Stimulated activated CD8-positive, alpha-beta memory T cell treated with anti-CD3 and anti-CD28 coated beads, Interleukin-12 subunit alpha, Interleukin-12 subunit beta, amount 100 ng/mL, for 24 hours (primary cell): ENCODE measurements at regions not wholly inside any gene's neighbourhood (a gene's known extent, or its start where the extent isn't known, plus 50 kb on each side); places are given as distances from the start of the nearest gene placed in this dataset.

Source experiments
- DNase-seq: peaks from one replicate; pipeline ENCODE4 v3.0.0-alpha.2; 2020; ENCODE audit errors: extremely low read depth

DNA sequence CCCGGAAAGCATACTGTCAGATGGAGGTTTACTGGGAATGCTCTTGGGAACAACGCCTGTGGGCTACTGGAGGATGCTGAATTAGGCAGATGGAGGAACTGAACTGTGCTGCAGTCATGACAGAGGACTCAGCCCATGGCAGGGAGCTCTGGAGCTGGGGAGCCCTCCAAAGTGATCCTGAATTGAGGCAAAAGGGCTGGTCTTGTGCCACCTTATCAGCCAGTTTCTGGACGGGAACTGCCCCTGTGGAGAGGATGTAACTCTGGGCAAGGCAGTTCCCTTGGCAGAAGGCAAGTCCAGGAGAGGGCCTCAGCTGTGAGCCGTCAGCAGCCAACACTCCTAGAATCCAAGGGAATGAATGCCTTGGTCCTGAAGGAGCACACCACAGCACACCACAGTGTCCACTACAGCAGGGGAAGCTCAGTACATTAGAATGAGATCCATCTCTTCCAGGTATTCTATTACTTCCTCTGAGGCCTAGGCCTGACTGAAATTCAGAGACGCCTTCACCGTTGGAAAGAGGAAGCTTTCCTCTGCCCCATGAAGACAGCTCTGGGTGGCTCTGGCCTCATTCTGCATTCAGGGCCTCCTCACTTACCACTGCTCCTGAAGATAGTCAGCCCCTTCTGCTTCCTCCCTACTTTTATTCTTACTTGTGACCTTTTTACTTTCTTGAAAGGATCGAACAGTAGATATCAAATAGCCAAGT is 139.6 kb upstream of the GPR26 start:
- DNase-seq = no peak

DNA sequence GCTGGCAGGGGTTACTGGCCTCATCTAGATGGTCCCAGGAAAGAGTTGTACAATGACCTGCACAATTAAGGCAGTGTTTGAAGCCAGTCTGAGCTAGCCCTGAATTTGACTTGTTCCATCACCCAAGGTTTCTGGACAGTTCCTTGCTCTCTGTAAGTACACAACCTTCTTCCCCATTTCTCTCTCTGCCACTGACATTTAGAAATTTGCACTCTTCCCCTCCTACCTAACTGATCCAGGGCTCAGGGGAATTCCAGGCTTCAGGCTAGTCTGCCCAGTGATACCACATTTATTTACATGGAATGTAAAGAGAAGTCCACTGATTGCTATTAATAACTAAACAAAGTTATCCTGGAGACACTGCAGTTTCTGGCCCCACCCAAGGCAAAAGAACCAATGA is 139.0 kb upstream of the GPR26 start:
- no peak for DNase-seq

DNA sequence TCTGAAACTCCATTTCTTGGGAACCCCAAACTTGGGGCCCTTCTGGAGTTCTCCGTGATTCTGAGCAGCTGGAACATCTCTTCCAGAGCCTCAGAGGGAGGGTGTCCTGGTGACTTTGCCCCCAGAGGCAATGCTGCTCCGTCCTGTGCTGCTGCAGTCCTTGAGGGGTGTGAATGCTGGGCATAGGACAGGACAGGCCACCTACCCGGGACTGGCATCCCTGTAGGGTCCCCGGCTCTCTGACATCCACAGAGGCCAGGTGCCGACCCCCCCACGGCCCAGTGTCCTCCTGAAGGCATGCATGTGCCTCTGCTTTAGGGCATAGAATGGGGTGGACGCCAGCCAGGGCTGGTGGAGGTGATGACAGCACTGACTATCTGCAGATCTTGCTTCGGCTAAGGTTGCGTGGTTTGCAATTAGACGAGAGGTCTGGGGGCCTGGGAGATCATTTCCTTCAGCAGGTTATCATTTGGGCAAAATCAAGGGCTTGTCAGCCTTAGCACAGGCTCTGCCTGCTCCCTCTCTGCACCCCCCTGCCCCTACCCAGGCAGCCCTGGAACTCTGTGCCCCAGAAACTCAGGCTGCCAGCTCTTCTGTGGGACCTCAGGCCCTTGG is 136.9 kb upstream of the GPR26 start:
- DNase-seq = no peak

DNA sequence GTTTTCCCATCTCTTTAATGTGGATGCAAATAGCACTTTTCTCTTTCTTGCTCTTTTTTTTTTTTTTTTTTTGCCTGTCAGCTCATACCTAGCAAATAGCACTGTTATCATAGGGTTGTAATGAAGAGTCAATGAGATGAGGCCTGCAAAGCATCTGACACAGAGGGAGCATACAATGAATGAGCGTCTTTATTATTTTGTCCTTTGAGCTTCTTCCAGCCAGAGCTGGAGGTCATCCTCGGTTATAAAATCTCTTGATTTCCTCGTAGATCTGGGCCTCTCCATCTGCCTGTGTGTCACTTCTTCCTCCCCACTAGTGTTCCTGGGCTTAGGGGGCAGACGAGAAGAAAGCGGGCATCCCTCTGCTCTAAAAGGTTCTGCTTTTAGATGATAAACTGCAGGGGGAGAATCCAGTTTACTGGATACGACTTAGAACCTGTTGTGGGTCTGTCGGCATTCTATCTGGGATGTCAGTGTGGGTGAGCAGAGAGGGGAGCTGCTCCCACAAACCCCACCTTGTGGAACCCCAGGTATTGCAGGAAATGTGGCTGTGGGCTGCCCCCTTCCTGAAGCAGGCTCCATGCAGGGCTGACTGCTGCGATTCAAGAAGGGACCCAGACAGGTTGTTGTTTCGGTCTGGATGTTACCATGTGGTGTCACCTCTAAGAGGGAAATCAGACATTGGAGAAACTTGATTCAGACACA is 135.8 kb upstream of the GPR26 start:
- DNase-seq = no peak

DNA sequence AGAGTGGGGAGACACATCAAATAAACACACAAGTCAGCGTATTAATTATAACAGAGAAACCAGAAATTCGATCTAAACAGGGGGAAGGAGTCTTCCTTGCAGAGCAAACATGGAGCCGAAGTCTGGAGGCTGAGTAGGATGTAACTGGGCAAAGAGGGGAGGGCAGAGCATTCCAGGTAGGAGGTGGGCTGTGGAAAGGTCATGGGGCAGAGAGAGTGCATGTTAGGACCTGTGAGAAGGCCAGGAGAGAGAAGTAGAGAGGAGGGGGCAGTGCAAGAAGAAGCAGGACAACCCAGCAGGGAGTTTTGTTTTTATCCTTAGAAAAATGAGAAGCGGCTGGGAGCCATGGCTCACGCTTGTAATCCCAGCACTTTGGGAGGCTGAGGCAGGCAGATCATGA is 130.8 kb upstream of the GPR26 start:
- DNase-seq = no peak

DNA sequence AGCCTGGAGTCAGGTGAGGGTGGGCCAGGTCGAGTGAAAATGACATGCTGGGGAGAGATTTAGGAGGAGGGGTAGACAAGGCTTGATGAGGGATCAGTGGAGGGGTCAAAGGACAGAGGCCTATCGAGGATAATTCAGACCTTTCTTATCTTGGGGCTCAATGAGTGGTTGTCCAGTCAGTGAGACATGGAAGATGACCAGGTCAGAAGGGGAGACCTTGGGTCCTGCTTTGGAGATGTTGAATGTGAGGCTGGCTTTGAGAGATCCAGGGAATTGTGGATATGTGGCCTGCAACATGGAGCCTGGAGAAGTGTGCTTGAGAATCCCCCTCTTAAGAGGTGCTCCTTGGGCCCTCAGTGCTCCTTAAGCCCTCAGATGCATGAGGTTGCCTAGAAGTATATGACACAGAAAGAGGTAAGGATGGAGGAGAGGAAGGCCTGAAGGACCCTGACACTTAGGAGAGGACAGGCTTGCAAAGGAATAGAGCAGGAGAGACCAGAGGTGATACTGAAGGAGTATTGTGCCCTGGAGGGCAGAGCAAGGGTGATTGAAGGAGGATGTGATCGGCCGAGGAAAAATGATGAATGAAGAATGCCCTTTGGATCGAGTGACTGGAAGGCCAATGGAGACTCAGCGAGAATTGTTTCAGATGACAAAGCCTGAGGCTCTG is 129.8 kb upstream of the GPR26 start:
- no peak for DNase-seq

DNA sequence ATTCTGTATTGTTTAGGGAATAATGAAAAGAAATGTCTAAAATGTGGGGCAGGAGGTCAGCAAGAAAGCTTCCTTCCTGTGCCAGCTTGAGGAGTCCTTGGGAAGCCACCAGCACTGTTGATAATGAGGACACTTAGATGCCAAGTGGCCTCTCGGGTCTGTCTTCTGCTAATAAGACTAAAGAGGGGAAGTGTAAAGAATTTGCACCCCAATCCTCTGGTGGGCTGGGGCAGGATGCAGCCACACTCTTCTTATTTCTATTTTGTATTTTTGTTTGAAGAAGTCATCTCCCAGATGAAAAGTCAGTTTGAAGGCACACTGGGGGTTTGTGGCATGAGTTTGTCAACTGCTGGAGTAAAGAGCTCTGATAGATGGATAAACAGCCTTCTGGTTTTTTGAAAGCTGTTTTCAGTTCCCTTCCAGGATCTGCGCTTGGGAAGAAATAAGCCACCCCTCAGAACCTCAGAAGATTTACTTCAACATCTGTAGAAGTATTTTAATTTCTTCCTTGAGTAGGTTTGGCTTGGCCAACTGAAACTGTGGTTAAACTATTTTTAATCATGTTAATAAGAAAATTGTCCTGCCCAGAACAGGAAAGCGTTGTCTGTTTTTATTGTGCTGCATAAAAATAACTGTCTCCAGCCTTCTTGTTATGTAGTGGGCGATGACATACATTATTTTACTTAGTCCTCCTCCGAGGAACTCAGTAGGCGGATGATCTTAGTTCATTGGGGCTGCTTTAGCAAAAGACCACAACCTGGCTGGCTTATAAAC is 128.8 kb upstream of the GPR26 start:
- DNase-seq = no peak

DNA sequence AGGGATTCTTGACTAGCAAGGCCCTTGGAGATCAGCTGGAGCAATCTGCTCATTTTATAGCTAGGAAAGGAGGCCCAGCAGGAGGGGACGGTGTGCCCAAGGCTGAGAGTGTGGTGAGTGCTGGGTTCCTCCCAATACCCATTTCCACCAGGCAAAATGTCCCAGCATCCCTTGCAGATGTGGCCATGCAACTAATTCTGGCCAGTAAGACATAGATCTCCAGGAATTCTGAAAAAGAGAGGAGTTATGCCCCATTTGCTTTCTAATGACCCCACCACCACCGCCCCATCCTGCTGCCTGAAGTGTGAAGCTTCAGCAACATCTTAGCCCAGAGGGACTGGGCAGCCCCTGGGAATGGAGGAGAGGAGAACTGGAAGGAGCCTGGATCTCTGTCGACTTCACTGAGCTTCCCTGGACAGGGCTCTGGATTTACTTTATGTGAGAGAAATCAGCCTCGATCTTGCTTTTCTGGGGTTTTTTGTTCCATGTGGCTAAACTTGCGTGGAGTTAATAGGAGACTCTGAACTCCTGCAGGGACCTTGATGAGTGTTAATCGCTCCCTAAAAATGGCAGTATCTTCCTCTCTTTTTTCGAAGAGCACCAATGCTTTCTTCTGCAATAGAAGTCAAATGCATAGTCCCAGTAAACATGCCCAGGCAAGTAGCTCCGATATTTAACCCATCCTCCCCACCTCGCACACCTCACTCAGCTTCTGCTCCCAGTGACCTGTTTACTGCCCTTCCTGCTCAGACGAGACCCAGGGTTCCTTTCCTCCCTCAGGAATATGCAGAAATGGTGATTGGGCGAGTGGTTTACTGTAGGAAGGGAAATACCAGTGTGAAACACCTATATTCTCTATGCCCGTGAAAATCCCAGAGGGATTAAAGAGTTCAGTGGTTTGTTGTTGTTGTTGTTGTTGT is 127.5 kb upstream of the GPR26 start:
- DNase-seq = no peak

DNA sequence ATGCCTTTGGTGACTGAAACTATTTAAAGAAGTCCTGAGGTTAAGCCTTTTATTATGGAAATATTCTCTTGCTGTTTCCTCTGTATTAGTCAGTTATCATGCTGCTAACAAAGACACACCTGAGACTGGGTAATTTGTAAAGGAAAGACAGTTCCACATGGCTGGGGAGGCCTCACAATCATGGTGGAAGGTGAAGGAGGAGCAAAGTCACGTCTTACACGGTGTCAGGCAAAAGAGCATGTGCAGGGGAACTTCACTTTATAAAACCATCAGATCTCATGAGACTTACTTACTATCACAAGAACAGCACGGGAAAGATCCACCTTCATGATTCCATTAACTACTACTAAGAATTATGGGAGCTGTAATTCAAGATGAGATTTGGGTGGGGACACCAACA is 121.2 kb upstream of the GPR26 start:
- DNase-seq = no peak

DNA sequence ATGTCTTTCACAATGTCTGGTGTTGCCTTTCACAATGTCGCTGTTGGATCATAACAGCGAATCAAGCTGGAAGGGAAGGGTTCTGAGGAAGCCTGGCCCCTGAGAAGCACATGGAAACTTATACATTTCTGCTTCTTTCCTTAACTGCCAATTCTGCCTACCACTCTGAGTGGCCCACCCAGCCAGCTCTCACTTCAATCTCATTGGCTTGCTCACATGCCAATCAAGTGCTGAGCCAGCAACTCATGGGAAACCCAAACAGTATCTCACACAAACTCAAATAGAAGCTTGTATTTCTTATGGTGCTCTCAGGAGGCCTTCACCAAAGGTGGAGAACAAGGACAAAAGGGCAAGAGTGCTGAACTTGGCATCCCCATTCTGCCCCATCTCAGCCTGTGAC is 117.4 kb upstream of the GPR26 start:
- no peak for DNase-seq

DNA sequence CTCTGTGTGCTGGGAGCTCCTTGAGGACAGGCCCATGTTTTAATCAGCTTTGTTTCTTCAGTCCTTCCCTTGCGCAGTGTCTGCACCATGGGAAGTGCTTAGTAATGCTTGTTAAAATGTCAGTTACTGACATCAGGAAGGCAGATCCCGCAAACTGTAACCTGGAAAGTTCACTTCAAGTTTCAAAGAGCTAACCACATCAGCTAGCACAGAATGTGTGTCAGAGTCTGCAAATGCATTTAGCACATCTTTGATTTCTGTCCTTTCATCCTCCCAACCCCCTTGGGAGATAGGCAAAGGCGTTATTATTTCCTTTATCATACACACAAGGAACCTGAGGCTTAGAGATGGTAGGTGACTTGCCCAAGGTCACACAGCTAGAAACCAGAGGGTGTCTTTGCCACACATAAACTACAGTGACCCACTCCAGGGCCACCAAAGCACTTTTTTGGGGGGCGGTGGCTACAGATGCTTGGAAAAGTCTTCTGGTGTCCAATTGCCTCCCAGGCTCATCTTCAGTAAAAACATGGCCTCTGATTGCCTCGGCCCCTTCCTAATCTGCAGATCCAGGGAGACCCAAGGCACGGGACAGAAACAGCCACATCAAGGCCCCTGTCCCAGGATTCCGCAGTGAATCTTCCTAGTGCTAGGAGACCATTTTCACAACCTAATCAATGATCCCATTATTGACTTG is 116.2 kb upstream of the GPR26 start:
- no peak for DNase-seq

DNA sequence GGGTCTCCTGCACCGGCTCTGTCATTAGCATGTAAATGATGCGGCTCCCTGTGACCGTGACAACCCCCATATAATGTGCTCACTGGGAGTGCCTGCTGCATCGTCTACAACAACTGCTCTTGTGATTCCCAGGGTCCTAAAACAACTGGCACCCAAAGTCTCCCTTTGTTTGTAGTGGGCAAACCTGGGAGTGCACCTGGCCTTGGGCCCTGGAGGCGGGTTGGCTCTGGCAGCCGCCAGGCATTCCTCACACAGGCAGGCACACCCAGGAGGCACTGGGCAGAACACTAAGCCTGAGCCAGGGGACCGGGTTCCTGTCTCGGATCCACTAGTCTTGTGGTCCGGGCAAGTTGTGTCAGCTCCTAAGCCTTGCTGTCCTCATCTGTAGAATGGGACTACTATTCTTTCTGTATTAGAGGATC is 115.5 kb upstream of the GPR26 start:
- no peak for DNase-seq

DNA sequence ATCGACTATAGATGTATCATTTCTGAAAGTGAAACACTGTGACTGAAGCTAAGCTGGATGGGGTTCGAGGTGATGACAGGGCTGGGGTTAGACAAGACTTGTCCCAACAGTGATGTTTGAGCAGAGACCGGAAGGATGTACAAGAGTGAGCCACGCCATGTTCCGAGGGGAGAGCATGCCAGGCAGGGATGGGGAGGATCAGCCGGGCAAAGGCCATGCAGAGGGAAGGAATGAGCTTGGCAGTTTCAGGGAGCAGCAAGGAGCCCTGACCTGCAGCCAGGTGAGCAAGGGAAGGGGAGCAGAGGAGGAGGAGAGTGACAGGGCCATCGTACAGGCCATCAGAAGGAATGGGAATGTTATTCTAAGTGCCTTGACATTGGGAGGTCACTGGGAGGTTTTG is 114.9 kb upstream of the GPR26 start:
- no peak for DNase-seq

DNA sequence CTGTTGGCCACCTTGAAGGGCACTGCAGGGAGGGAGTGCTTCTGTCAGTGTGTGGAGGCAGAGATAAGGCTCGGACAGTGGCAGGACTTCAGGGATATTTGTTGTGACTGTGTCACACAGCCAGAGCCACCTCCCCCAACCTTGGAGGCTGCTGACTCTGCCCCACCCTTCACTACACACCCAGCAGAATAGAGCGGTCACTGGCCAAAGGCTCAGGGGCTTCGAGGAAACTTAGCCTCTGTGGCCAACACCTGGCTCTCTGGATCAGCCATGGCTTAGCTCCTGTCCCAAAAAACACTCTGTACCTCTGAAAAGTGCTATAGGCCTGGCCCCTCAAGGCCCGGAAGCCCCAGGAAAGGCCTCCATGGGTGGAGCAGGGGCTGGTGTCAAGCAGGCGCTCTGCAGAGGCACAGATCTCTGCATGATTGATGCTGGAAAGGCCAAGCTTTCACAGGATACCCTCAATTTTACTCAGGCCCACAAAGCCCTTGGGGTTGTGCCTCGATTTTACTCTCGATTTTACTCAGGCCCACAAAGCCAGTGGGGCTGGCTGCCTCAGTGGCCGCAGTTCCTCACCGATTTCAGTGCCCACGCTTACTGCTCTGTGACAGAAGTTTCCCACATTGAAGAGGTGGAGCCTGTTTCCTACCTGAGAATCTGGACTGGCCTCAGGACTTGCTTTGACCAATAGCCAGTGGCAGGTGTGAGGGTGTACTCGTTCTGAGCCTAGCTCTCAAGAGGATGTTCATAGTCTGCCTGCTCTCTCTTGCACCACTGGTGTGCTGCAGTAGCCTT is 113.2 kb upstream of the GPR26 start:
- no peak for DNase-seq

DNA sequence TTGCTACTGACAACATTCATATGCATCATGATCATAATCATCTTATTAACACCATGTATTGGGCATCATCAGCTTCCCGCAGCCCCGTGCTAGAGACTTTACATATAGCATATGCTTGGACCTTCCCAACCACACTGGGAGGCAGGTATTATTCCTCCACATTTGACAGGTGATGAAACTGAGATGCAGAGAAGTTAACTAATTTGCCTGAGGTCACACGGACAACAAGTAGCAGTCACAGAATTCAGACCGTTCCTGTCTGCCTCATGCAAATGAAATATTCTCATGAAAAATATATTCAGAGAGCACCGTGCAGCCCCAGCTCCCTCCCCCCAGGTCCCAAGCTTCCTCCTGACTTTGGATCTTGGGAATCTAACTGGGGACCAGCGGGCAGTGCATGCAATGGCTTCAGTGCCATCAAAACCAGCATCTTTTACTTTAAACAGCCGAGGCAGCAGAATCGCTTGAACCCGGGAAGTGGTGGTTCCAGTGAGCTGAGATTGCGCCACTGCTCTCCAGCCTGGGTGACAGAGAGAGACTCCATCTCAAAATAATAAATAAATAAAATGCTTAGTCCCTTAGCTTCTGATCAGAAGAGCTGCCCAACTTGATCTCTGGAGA is 112.2 kb upstream of the GPR26 start:
- no peak for DNase-seq

DNA sequence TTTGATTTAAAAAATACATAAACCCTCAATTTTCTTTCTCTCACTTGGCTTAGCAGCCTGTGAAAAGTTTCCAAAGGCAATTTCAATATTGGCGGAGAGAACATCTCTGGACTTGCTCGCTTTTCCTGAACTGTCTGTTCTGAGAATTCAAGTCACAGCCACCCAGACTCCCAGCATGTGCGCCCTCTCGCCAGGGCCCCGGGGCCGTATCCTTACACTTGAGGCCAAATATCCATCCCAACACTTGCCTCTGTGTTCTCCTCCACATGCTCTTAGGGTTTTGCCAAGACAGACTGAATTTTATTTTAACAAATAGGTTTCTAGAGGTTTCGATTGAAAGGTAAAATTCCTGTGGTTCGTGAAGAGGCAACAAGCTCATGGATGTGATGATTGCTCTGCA is 111.5 kb upstream of the GPR26 start:
- DNase-seq = no peak

DNA sequence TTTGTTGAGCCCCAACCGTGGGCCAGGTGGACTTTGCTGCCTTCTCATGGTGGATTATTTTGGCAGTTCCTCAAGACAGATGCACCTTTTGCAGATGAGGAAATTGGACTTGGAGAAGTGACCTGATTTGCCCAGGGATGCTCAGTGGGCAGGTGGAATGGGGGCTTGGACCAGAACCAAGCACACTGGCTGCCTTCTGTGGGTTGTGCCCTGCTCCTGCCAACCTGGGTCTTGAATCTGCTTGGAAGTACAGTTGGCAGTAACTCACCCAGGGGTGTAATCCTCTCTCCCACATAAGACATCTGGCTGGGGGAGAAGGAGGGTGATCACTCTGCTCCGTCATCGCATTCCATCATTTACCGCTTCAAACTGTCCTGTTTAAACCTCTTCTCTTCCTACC is 110.5 kb upstream of the GPR26 start:
- DNase-seq = no peak

DNA sequence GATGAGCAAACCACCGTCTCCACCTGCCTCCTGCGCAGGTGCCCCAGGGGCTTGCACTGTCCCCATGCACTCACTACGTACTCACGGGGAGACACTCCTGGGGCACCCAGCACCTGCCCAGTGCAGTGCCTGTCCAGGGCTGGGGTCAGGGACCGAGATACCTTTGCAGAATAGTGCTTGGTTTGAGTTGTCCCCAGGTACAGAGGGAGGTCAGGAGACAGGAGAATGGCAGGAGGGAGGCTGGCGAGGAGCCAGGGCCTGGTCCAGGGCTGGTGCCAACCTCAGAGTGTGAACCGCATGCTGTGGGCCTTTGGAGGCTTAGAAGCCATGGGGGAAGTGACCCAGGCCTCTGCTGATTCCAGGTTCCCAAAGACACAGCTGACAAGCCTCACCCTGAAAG is 110.1 kb upstream of the GPR26 start:
- no peak for DNase-seq

DNA sequence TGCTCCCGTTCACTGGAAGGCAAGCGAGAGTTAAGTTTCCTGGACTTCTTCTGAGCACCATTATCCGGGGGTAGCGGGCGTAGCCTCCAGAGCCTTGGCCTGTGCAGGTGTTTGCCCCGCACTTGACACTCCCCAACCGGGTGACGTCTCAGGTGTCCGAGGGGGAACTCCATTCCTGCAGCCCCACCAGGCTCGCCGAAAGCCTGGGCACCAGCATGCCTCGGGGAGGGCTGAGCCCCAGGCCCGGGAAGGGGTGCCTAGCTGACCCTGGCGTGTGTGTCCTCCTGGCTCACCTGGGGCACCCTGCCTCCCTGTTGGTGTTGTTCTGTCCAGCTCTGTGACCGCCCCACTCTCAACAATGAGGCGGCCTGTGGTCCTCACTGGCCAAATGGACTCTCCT is 109.4 kb upstream of the GPR26 start:
- DNase-seq = no peak
